ENCODE measurements at regions not wholly inside any gene's neighbourhood (a gene's known extent, or its start where the extent isn't known, plus 50 kb on each side); places are given as distances from the start of the nearest gene placed in this dataset.

GRCh38 chr3:107044677-107045076 is 332.6 kb upstream of the CCDC54 start (continued):
- TF ChIP-seq, protein P1, sequence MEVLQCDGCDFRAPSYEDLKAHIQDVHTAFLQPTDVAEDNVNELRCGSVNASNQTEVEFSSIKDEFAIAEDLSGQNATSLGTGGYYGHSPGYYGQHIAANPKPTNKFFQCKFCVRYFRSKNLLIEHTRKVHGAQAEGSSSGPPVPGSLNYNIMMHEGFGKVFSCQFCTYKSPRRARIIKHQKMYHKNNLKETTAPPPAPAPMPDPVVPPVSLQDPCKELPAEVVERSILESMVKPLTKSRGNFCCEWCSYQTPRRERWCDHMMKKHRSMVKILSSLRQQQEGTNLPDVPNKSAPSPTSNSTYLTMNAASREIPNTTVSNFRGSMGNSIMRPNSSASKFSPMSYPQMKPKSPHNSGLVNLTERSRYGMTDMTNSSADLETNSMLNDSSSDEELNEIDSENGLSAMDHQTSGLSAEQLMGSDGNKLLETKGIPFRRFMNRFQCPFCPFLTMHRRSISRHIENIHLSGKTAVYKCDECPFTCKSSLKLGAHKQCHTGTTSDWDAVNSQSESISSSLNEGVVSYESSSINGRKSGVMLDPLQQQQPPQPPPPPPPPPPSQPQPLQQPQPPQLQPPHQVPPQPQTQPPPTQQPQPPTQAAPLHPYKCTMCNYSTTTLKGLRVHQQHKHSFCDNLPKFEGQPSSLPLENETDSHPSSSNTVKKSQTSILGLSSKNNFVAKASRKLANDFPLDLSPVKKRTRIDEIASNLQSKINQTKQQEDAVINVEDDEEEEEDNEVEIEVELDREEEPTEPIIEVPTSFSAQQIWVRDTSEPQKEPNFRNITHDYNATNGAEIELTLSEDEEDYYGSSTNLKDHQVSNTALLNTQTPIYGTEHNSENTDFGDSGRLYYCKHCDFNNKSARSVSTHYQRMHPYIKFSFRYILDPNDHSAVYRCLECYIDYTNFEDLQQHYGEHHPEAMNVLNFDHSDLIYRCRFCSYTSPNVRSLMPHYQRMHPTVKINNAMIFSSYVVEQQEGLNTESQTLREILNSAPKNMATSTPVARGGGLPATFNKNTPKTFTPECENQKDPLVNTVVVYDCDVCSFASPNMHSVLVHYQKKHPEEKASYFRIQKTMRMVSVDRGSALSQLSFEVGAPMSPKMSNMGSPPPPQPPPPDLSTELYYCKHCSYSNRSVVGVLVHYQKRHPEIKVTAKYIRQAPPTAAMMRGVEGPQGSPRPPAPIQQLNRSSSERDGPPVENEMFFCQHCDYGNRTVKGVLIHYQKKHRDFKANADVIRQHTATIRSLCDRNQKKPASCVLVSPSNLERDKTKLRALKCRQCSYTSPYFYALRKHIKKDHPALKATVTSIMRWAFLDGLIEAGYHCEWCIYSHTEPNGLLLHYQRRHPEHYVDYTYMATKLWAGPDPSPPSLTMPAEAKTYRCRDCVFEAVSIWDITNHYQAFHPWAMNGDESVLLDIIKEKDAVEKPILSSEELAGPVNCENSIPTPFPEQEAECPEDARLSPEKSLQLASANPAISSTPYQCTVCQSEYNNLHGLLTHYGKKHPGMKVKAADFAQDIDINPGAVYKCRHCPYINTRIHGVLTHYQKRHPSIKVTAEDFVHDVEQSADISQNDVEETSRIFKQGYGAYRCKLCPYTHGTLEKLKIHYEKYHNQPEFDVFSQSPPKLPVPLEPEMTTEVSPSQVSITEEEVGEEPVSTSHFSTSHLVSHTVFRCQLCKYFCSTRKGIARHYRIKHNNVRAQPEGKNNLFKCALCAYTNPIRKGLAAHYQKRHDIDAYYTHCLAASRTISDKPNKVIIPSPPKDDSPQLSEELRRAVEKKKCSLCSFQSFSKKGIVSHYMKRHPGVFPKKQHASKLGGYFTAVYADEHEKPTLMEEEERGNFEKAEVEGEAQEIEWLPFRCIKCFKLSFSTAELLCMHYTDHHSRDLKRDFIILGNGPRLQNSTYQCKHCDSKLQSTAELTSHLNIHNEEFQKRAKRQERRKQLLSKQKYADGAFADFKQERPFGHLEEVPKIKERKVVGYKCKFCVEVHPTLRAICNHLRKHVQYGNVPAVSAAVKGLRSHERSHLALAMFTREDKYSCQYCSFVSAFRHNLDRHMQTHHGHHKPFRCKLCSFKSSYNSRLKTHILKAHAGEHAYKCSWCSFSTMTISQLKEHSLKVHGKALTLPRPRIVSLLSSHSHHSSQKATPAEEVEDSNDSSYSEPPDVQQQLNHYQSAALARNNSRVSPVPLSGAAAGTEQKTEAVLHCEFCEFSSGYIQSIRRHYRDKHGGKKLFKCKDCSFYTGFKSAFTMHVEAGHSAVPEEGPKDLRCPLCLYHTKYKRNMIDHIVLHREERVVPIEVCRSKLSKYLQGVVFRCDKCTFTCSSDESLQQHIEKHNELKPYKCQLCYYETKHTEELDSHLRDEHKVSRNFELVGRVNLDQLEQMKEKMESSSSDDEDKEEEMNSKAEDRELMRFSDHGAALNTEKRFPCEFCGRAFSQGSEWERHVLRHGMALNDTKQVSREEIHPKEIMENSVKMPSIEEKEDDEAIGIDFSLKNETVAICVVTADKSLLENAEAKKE (CRISPR knock-in tag; IDR thresholded peaks at IDR 0.05) = no peak
- no peak for TF ChIP-seq ZNF331 (CRISPR knock-in tag; IDR thresholded peaks at IDR 0.05; ENCODE audit: low read depth)

- no peak overlapping the region for H3K4me3 ChIP-seq
- Mint-ChIP-seq H3K27me3 (ENCODE audit: insufficient read depth, low read depth, poor library complexity) (no peaks in the 10 kb centered on the region), H3K9me3 (peaks cover 10% of the 10 kb centered on the region; the same call in 2 of the 3 replicates), H3K36me3 (ENCODE audit: low read depth) (peaks cover 10% of the 10 kb centered on the region; the same call in 1 of the 3 replicates), H3K4me3 (no peak overlapping the region), H3K4me1 (no peaks in the 10 kb centered on the region), H3K27ac (no peak overlapping the region)
- no peaks in the 10 kb centered on the region for H3K79me2 ChIP-seq (replicated peaks; ENCODE audit: insufficient read depth)
- TF ChIP-seq, protein P1 (CRISPR knock-in tag; IDR thresholded peaks at IDR 0.05) = no peak
- TF ChIP-seq POLR2AphosphoS5 (IDR thresholded peaks at IDR 0.05; ENCODE audit: low read depth) (no peak), EZH2phosphoT487 (IDR thresholded peaks at IDR 0.05; ENCODE audit: unreplicated experiment) (no peak), CREB1 (CRISPR knock-in tag; IDR thresholded peaks at IDR 0.05; ENCODE audit: low read depth) (no peak), ZNF331 (CRISPR knock-in tag; IDR thresholded peaks at IDR 0.05; ENCODE audit: low read depth) (no peak), EZH2 (IDR thresholded peaks at IDR 0.05; ENCODE audit: low read depth, unreplicated experiment) (no peak)
- TF ChIP-seq, protein P2, sequence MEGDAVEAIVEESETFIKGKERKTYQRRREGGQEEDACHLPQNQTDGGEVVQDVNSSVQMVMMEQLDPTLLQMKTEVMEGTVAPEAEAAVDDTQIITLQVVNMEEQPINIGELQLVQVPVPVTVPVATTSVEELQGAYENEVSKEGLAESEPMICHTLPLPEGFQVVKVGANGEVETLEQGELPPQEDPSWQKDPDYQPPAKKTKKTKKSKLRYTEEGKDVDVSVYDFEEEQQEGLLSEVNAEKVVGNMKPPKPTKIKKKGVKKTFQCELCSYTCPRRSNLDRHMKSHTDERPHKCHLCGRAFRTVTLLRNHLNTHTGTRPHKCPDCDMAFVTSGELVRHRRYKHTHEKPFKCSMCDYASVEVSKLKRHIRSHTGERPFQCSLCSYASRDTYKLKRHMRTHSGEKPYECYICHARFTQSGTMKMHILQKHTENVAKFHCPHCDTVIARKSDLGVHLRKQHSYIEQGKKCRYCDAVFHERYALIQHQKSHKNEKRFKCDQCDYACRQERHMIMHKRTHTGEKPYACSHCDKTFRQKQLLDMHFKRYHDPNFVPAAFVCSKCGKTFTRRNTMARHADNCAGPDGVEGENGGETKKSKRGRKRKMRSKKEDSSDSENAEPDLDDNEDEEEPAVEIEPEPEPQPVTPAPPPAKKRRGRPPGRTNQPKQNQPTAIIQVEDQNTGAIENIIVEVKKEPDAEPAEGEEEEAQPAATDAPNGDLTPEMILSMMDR (conservative IDR thresholded peaks at IDR 0.05; ENCODE audit: low read depth in 2 of 2) = no peak
- no peaks in the 10 kb centered on the region for H3K4me1 ChIP-seq (ENCODE audit: insufficient read depth)
- peaks cover 3% of the 10 kb centered on the region; the same call in 1 of the 2 replicates for H3K9me2 ChIP-seq (ENCODE audit: insufficient read depth)
- H4K20me1 ChIP-seq (replicated peaks; ENCODE audit: insufficient read depth) = no peaks in the 10 kb centered on the region
- peak overlapping the region; percentile 78 for H2AFZ ChIP-seq
- H3K36me3 ChIP-seq (ENCODE audit: insufficient read depth) = no peaks in the 10 kb centered on the region
- H3K27me3 ChIP-seq (ENCODE audit: insufficient read depth) = no peaks in the 10 kb centered on the region
- H3K4me2 ChIP-seq = no peak overlapping the region
- H3K27ac ChIP-seq (ENCODE audit: low read depth) = no peak overlapping the region
- ATAC-seq (no peak), DNase-seq (ENCODE audit: low spot score) (no peak)
- H3F3A ChIP-seq (replicated peaks; ENCODE audit: low read depth) = no peaks in the 10 kb centered on the region
These were observed 331.4 kb upstream of the CCDC54 start for GRCh38 chr3:107045791-107046190.

Data from GM23338 (cell line).